ENCODE measurements at regions not wholly inside any gene's neighbourhood (a gene's known extent, or its start where the extent isn't known, plus 50 kb on each side); places are given as distances from the start of the nearest gene placed in this dataset.

- TF ChIP-seq PRMT5 (CRISPR knock-in tag; IDR thresholded peaks at IDR 0.05) (no peak), ZNF584 (CRISPR knock-in tag; IDR thresholded peaks at IDR 0.05; ENCODE audit: low read depth) (no peak), EP300 (IDR thresholded peaks at IDR 0.05; ENCODE audit: low read length) (no peak), ETS2 (tag; IDR thresholded peaks at IDR 0.05; ENCODE audit: borderline replicate concordance, poor library complexity, severe bottlenecking) (no peak), ZSCAN29 (IDR thresholded peaks at IDR 0.05) (no peak), RBM25 (IDR thresholded peaks at IDR 0.05; ENCODE audit: low read depth, low read length, severe bottlenecking) (no peak), MAFF (IDR thresholded peaks at IDR 0.05; ENCODE audit: low read length) (peak; percentile 70), EHMT2 (IDR thresholded peaks at IDR 0.05) (no peak), MTF1 (CRISPR knock-in tag; IDR thresholded peaks at IDR 0.05; ENCODE audit: borderline replicate concordance) (no peak), BRD4 (IDR thresholded peaks at IDR 0.05) (no peak), ZNF395 (CRISPR knock-in tag; IDR thresholded peaks at IDR 0.05) (no peak), ZNF444 (CRISPR knock-in tag; IDR thresholded peaks at IDR 0.05) (no peak), ETV5 (CRISPR knock-in tag; IDR thresholded peaks at IDR 0.05; ENCODE audit: low read depth) (no peak), TCF3 (CRISPR knock-in tag; IDR thresholded peaks at IDR 0.05) (no peak), MAFK (IDR thresholded peaks at IDR 0.05; ENCODE audit: low read length) (peak; percentile 69; the same call in 1 of the 2 replicates), KDM5B (IDR thresholded peaks at IDR 0.05; ENCODE audit: insufficient replicate concordance, low read depth, low read length) (no peak), STAT5B (CRISPR knock-in tag; IDR thresholded peaks at IDR 0.05) (no peak), NRF1 (conservative IDR thresholded peaks at IDR 0.05 in 1 of 2, IDR thresholded peaks at IDR 0.05 in 1 of 2) (no peak), ZC3H4 (CRISPR knock-in tag; IDR thresholded peaks at IDR 0.05; ENCODE audit: borderline replicate concordance) (no peak)
- TF ChIP-seq, protein P1, sequence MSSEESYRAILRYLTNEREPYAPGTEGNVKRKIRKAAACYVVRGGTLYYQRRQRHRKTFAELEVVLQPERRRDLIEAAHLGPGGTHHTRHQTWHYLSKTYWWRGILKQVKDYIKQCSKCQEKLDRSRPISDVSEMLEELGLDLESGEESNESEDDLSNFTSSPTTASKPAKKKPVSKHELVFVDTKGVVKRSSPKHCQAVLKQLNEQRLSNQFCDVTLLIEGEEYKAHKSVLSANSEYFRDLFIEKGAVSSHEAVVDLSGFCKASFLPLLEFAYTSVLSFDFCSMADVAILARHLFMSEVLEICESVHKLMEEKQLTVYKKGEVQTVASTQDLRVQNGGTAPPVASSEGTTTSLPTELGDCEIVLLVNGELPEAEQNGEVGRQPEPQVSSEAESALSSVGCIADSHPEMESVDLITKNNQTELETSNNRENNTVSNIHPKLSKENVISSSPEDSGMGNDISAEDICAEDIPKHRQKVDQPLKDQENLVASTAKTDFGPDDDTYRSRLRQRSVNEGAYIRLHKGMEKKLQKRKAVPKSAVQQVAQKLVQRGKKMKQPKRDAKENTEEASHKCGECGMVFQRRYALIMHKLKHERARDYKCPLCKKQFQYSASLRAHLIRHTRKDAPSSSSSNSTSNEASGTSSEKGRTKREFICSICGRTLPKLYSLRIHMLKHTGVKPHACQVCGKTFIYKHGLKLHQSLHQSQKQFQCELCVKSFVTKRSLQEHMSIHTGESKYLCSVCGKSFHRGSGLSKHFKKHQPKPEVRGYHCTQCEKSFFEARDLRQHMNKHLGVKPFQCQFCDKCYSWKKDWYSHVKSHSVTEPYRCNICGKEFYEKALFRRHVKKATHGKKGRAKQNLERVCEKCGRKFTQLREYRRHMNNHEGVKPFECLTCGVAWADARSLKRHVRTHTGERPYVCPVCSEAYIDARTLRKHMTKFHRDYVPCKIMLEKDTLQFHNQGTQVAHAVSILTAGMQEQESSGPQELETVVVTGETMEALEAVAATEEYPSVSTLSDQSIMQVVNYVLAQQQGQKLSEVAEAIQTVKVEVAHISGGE (CRISPR knock-in tag; IDR thresholded peaks at IDR 0.05): no peak
- TF ChIP-seq, protein P2, sequence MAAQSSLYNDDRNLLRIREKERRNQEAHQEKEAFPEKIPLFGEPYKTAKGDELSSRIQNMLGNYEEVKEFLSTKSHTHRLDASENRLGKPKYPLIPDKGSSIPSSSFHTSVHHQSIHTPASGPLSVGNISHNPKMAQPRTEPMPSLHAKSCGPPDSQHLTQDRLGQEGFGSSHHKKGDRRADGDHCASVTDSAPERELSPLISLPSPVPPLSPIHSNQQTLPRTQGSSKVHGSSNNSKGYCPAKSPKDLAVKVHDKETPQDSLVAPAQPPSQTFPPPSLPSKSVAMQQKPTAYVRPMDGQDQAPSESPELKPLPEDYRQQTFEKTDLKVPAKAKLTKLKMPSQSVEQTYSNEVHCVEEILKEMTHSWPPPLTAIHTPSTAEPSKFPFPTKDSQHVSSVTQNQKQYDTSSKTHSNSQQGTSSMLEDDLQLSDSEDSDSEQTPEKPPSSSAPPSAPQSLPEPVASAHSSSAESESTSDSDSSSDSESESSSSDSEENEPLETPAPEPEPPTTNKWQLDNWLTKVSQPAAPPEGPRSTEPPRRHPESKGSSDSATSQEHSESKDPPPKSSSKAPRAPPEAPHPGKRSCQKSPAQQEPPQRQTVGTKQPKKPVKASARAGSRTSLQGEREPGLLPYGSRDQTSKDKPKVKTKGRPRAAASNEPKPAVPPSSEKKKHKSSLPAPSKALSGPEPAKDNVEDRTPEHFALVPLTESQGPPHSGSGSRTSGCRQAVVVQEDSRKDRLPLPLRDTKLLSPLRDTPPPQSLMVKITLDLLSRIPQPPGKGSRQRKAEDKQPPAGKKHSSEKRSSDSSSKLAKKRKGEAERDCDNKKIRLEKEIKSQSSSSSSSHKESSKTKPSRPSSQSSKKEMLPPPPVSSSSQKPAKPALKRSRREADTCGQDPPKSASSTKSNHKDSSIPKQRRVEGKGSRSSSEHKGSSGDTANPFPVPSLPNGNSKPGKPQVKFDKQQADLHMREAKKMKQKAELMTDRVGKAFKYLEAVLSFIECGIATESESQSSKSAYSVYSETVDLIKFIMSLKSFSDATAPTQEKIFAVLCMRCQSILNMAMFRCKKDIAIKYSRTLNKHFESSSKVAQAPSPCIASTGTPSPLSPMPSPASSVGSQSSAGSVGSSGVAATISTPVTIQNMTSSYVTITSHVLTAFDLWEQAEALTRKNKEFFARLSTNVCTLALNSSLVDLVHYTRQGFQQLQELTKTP (IDR thresholded peaks at IDR 0.05; ENCODE audit: low read depth in 1 of 2, partially characterized antibody in 2 of 2): no peak
Measured at GRCh38 chr13:90355162-90355751, 992.2 kb upstream of the MIR17HG start (continued).

Measured in K562 (cell line).